KMS-11 (cell line): ENCODE measurements at regions not wholly inside any gene's neighbourhood (a gene's known extent, or its start where the extent isn't known, plus 50 kb on each side); places are given as distances from the start of the nearest gene placed in this dataset.
"Not testable (repeated sequence)": the region's sequence is repeated elsewhere in the genome, so short reads cannot be mapped to it uniquely, and the experiment has no call there.

Experiments used
- H2AFZ ChIP-seq: fragments of 200-600 bp; sonication (generic); 2 replicates; pipeline ENCODE4 v1.6.1; 2016; ENCODE audit warnings: antibody characterized with exemption, mixed run types, low read depth
- H3K27ac ChIP-seq: fragments of 200-600 bp; sonication (generic); 2 replicates; pipeline ENCODE4 v1.6.1; 2016; ENCODE audit warnings: mild to moderate bottlenecking, mixed run types
- H3K27me3 ChIP-seq: fragments of 200-600 bp; sonication (generic); 2 replicates; pipeline ENCODE4 v1.6.1; 2017; ENCODE audit warnings: mild to moderate bottlenecking, low read depth, mixed run types, moderate library complexity; ENCODE audit not compliant: insufficient read depth
- H3K36me3 ChIP-seq: fragments of 200-600 bp; sonication (generic); 2 replicates; pipeline ENCODE4 v1.6.1; 2017; ENCODE audit warnings: mild to moderate bottlenecking, mixed run types; ENCODE audit not compliant: insufficient read depth
- H3K4me1 ChIP-seq: fragments of 200-600 bp; sonication (generic); 2 replicates; pipeline ENCODE4 v1.6.1; 2016; ENCODE audit warnings: mild to moderate bottlenecking, low read depth, mixed run types; ENCODE audit not compliant: poor library complexity, severe bottlenecking
- H3K4me2 ChIP-seq: fragments of 200-600 bp; sonication (generic); 2 replicates; pipeline ENCODE4 v1.7.0; 2016; ENCODE audit warnings: mild to moderate bottlenecking, mixed run types
- H3K4me3 ChIP-seq: fragments of 200-600 bp; sonication (generic); IDR thresholded peaks from 2 replicates; pipeline ENCODE4 v1.6.1; 2017; ENCODE audit warnings: low read depth, low read length, mixed read lengths; ENCODE audit not compliant: insufficient read depth
- H3K79me2 ChIP-seq: fragments of 200-600 bp; sonication (generic); 2 replicates; pipeline ENCODE4 v1.6.1; 2016; ENCODE audit warnings: low read depth, mixed run types; ENCODE audit not compliant: insufficient read depth
- H3K9ac ChIP-seq: fragments of 200-600 bp; sonication (generic); 2 replicates; pipeline ENCODE4 v1.6.1; 2016; ENCODE audit warnings: mild to moderate bottlenecking, mixed run types
- H4K20me1 ChIP-seq: fragments of 200-600 bp; sonication (generic); 2 replicates; pipeline ENCODE4 v1.6.1; 2016; ENCODE audit warnings: mild to moderate bottlenecking, mixed run types; ENCODE audit not compliant: insufficient read depth
- CTCF ChIP-seq: fragments of 200-600 bp; sonication (generic); conservative IDR thresholded peaks from 2 replicates; pipeline ENCODE4 v1.6.1; 2017; ENCODE audit warnings: low read depth, mild to moderate bottlenecking, antibody characterized with exemption, low read length, moderate library complexity, mixed read lengths

DNA sequence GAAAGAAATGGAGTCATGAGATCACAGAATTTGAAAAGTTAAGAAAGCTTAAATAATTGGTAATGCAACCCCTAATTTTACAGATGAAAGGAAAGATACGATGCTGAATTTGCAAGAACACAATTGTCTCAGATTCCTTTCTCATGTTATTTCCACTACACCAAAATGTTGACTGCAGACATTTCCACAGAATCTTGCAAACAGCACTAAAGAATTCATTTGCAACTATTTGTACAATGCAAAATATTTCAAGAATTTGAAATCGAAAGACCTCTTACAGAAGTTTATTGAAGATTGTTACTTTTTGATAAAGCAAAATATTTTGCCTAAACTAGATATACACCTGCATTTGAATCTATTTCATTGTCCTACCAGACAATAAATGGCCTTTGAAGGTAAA is 194.1 kb upstream of the KCNMB2 start:
- no peaks in the 10 kb centered on the region for H4K20me1 ChIP-seq
- H3K4me3 ChIP-seq, result no peak overlapping the region
- no peaks in the 10 kb centered on the region for H3K27me3 ChIP-seq
- H3K9ac ChIP-seq, result no peak overlapping the region
- no peak overlapping the region for H3K4me2 ChIP-seq
- H2AFZ ChIP-seq, result no peak overlapping the region
- TF ChIP-seq CTCF, result no peak
- no peak overlapping the region for H3K27ac ChIP-seq
- no peaks in the 10 kb centered on the region for H3K4me1 ChIP-seq
- H3K79me2 ChIP-seq, result no peaks in the 10 kb centered on the region
- no peaks in the 10 kb centered on the region for H3K36me3 ChIP-seq

GRCh38 chr3:178343433-178344038 is 192.7 kb upstream of the KCNMB2 start:
- Histone ChIP-seq H3K4me3 (no peak overlapping the region), H3K27me3 (no peaks in the 10 kb centered on the region), H3K9ac (no peak overlapping the region), H2AFZ (no peak overlapping the region), H3K79me2 (no peaks in the 10 kb centered on the region), H3K27ac (no peak overlapping the region), H3K4me2 (no peak overlapping the region), H3K4me1 (no peaks in the 10 kb centered on the region), H3K36me3 (no peaks in the 10 kb centered on the region), H4K20me1 (no peaks in the 10 kb centered on the region)
- TF ChIP-seq CTCF, result no peak

GRCh38 chr3:178345944-178346343 is 190.3 kb upstream of the KCNMB2 start:
- Histone ChIP-seq H3K4me3 (no peak overlapping the region), H2AFZ (no peak overlapping the region), H3K36me3 (no peaks in the 10 kb centered on the region), H3K4me2 (no peak overlapping the region), H4K20me1 (no peaks in the 10 kb centered on the region), H3K9ac (no peak overlapping the region), H3K79me2 (no peaks in the 10 kb centered on the region), H3K27me3 (no peaks in the 10 kb centered on the region), H3K4me1 (no peaks in the 10 kb centered on the region), H3K27ac (no peak overlapping the region)
- no peak for TF ChIP-seq CTCF

DNA sequence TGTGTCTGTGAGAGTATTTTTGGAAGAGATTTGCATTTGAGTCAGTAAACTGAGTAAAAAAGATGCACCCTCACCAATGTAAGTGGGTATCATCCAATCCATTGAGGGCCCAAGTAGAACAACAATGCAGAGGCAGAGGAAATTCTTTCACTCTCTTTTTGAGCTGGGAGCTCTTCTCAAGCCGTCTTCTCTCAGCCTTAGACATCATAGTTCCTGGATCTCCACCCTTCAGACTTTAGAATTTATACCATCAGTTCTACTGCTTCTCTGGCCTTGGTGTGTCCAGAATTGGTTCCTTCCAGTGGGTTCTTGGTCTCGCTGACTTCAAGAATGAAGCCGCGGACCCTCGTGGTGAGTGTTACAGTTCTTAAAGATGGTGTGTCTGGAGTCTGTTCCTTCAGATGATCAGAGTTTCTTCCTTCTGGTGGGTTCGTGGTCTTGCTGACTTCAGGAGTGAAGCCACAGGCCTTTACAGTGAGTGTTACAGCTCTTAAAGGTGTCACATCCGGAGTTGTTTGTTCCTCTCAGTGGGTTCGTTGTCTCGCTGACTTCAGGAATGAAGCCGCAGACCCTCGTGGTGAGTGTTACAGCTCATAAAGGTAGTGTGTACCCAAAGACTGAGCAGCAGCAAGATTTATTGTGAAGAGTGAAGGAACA is 187.5 kb upstream of the KCNMB2 start:
- not testable (repeated sequence) for H3K9ac ChIP-seq, H3K27me3 ChIP-seq, H3K4me2 ChIP-seq, H3K4me3 ChIP-seq, H3K79me2 ChIP-seq, H2AFZ ChIP-seq, H3K36me3 ChIP-seq, H4K20me1 ChIP-seq, H3K4me1 ChIP-seq, H3K27ac ChIP-seq

GRCh38 chr3:178349218-178349596 is 187.0 kb upstream of the KCNMB2 start:
- not testable (repeated sequence) for H3K27me3 ChIP-seq, H3K9ac ChIP-seq, H3K36me3 ChIP-seq, H3K4me3 ChIP-seq, H3K79me2 ChIP-seq, H3K4me2 ChIP-seq, H2AFZ ChIP-seq, H3K27ac ChIP-seq, H3K4me1 ChIP-seq, H4K20me1 ChIP-seq
